T-helper 2 cell (primary cell): ENCODE measurements at regions not wholly inside any gene's neighbourhood (a gene's known extent, or its start where the extent isn't known, plus 50 kb on each side); places are given as distances from the start of the nearest gene placed in this dataset.
"Not testable (repeated sequence)": the region's sequence is repeated elsewhere in the genome, so short reads cannot be mapped to it uniquely, and the experiment has no call there.

Experiments
- DNase-seq, 5 experiments: peaks; one replicate each; pipeline versions ENCODE4 v3.0.0 to v3.0.0-alpha.2; 2012 to 2022

DNA sequence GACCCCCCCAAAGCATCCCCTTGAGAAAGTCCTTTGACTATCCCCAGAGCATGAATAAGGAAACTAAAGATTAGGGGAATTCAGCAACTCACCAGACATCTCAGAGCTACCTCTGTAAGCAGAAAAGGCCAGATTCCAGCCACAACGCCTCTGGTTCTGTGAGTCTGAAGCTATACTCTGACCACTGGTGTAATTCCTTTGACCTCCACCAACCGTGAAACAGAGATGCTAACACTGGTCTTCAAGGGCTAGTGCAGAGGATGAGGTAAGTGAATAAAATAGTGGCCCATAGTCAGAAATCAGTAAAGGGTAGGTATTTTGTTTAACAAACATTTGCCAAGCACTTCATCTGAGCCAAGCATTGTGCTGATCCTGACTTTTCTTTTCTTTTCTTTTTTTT is 353.4 kb downstream of the NPIPA8 start:
- DNase-seq, result no peak

GRCh38 chr16:17977260-17977659 is 359.3 kb downstream of the NPIPA8 start:
- no peak for DNase-seq

DNA sequence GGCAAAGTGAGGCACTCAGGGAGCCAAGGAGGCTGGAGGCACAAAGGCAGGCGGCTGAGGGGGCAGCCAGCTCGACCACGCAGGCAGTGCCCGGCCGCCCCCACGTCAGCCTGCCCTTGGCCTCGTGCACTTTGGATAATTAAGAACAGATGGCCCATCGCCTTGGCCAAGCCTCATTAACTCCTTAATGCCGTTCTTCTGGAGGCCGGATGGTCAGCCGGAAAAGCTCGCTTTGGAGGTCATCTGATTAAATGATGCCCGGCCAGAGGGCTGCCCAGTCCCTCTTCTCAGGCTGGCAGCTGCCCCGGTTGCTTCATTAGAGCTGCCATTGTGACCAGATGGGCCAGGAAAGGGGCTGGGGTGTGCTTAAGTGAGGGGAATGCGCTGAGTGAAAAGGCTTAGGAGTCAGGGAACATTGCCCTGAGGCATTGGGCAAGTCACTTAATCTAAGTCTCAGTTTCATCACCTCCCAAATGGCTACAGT is 364.0 kb downstream of the NPIPA8 start:
- DNase-seq, result no peak

DNA sequence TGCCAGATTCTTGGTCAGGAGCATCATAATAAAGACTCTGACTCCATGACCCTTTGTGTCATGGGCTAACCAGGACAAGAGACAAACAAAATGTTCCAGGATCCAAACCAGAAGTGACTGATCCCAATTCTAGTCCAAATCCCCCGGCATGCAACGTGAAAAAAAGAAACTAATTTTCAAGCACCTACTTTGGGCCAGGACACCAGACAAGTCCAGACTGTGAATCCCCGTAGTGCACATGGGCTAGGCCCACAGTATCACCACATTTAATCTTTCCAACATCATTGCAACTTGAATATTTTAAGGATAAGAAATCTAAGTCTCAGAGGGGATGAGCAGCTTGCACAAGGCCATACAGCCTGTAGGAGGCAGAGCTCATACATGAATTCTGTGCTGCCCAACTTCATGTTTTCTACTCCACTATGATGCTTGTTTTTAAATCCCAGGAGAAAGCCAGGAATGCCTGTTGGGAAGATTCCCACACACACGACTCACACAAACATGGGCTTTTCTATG is 365.7 kb downstream of the NPIPA8 start:
- no peak for DNase-seq

GRCh38 chr16:17970157-17970765 is 366.3 kb downstream of the NPIPA8 start:
- no peak for DNase-seq

- DNase-seq, result no peak
Observed at GRCh38 chr16:17965133-17965900, 371.2 kb downstream of the NPIPA8 start.

GRCh38 chr16:17964196-17964595 is 372.3 kb downstream of the NPIPA8 start:
- no peak for DNase-seq

- DNase-seq, result no peak
Observed at GRCh38 chr16:17963185-17963836, 373.2 kb downstream of the NPIPA8 start.

DNA sequence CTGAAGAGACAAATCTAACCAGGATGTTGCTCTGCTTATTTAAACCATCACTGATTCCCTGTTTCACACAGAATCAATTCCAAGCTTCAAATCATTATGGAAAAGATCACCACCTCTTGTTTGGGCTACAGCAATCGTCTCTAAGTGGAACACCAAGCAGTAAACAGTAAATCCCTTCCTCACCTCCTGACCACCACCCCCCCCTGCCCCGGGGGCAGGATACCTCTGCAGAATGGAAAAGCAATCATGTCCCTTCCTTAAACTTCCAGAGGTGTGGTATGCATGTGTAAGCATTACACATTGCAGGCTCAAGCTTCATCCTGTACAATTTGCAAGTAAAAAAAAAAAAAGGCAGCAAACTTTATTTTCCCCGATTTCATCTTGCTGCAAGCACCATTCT is 373.8 kb downstream of the NPIPA8 start:
- no peak for DNase-seq

- DNase-seq, result not testable (repeated sequence)
Observed at GRCh38 chr16:17961822-17962221, 374.7 kb downstream of the NPIPA8 start.

GRCh38 chr16:17951378-17951777 is 385.2 kb downstream of the NPIPA8 start:
- DNase-seq, result no peak

GRCh38 chr16:17949982-17950250 is 386.6 kb downstream of the NPIPA8 start:
- no peak for DNase-seq

DNA sequence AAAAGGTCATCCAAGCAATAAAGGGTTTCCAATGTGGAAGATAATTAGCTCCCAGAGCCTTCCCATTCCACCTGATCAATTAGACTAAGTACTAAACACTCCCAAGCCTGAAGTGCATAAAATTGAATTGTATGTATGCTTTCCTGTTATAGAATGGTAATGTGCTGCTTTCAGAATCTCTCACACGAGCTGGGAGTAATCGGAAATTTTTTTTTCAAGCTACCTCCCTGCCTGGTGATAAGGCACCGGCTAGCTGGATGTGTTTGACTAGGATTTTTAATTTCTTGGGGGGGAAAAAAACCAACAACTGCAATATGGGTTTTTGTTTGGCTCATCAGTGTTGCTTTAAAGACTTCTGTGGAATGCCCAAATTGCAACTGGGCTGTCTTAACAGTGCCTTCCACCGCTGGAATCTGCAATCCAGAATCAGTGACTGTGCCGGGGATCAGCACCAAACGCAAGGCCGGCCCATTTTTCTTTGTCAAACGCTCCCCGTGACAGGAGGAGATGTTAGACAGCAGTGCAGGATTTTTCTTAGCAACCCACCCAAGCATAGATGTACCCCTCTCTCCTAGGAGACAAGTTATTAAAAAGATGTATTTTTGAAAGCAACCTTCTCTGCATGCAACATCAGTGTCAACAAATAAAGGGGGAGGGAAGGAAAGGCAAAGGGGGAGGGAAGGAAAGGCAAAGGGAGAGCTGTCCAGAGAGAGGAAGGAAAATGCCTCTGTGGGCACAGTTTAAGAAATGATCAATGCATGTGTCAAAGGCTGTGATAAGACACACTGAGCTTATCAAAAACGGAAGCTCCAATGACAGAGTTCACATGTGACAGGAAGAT is 387.2 kb downstream of the NPIPA8 start:
- DNase-seq, result no peak

DNA sequence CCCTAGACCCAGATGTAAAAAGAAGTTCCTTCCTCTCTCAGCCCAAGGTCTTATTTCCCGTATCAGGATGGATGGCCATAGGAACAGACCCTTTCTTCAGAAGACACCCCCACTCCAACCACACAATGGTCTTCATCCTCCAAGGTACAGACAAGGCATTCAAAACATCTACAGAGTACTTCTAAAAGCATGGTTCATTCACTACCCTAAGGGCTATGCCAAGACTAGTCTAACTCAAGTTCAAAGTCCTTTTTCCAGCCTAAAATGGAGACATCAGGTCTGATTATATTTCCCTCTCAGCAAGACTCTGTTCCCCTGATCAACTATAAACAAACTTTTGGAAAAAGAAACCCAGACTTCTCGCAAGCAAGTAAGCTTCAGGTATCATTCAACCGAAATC is 388.9 kb downstream of the NPIPA8 start:
- no peak for DNase-seq

- no peak for DNase-seq
Observed at GRCh38 chr16:17947165-17947564, 389.4 kb downstream of the NPIPA8 start.

DNA sequence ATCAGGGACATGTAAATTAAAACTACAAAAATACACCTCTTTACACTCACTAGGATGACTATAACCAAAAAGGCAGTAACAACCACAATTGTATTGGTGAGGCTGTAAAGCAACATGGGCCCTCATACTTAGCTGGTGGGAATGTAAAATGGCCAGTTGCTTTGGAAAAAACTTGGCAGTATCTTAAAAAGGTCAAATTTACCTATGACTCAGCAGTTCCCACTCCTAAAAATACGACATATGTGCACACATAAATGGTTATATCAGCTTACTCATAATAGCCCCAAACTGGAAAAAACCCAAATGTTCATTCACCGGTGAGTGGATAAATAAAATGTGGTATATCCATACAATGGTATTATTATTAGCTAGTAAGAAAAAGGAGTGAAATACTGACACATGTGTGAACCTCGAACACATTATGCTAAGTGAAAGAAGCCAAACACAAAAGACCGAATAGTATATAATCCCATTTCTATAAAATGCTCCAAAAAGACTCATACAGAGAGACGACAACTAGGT is 391.4 kb downstream of the NPIPA8 start:
- DNase-seq, result no peak

GRCh38 chr16:17944345-17944744 is 392.2 kb downstream of the NPIPA8 start:
- no peak for DNase-seq

GRCh38 chr16:17942067-17942466 is 394.5 kb downstream of the NPIPA8 start:
- no peak for DNase-seq

DNA sequence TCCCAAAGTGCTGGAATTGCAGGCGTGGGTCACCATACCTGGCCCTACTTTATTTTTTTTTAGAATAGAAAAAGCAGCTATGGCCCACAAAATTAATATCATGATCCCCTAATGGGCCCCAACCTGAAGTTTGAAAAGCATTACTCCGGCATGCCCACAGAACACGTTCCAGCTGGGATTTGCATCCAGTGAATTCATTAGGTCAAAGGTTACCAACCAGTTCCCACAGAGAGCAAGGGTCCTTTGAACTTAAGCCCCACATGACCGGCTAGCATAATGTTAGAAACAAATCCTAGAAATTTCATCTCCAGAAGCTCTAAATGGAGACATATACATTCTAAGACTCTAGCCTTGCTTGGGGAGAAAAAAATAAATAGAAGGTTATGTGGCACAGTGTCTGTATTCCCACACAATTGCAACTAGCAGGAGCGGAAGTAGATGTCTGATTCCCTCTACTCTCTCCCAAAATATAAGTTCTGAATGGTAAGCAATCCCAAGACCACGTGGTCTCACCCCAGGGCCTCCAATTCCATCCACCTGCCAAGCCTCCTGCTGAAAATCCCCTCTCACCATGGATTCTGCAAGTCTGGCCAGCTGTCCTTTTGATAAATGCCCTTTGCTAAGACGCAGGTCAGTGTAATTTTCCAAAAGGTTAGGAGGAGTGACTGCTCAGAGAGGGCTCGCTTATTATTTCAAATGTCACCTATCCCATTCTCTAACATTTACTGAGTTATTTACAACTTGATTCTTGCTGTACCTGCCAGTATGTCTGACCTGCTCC is 395.8 kb downstream of the NPIPA8 start:
- DNase-seq, result no peak

DNA sequence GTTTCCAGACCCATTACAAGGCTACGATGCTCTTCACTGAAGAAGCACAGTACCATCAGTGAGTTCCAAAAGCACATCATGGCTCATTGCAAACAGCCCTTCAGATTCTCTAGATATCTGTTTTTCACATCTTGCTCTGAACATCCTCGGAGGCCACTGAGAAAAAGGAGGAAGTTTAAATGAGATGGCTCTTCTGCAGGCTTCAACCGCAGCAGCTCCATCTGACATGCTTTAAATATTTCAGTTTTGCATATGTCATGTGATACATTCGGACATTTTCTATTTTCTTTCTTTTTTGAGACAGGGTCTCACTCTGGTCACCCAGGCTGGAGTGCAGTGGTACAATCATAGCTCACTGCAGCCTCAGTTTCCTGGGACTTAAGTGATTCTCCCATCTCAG is 396.8 kb downstream of the NPIPA8 start:
- peak in 1 of 5 experiments; percentile 66 for DNase-seq

DNA sequence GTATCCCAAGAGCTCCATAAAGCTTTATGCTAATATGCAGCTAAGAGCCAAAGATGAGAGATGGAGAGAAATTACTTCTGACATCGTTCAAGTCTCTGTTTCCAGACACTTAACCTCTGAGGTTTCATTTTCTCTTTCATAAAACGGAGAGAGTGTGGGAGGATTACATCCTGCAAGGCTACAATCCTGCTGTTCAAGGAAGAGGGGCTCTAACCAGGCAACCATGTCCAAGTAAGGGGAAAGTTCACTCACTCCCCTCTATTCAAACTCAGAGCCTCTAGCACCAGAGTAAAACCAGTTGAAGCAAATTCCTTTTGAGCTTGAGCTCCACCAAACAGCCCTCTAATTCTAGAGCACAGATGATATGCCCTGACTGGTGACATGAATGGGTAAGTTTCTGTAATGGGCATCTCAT is 397.4 kb downstream of the NPIPA8 start:
- DNase-seq, result peak in 1 of 5 experiments; percentile 60

GRCh38 chr16:17938546-17938945 is 398.0 kb downstream of the NPIPA8 start:
- DNase-seq, result no peak
